Spleen (tissue), 7 donors: ENCODE measurements at regions not wholly inside any gene's neighbourhood (a gene's known extent, or its start where the extent isn't known, plus 50 kb on each side); places are given as distances from the start of the nearest gene placed in this dataset.

Experiments used
- CTCF ChIP-seq, 11 experiments: fragments of 200-600 bp in 7 of 11; fragments of 450-650 bp in 4 of 11; sonication (generic) in 4 of 11; IDR thresholded peaks in 8 of 11; conservative IDR thresholded peaks in 3 of 11; 1 replicate in 7 of 11; 2 replicates in 4 of 11; pipeline versions ENCODE4 v1.4.0 to v1.8.0; 2016 to 2021; ENCODE audit warnings: antibody characterized with exemption in 11 of 11, inconsistent platforms in 4 of 11, mild to moderate bottlenecking in 1 of 11
- POLR2A ChIP-seq, 3 donors: fragments of 450-650 bp; IDR thresholded peaks; one replicate each; pipeline ENCODE4 v1.5.1; 2017; ENCODE audit warnings: antibody characterized with exemption in 3 of 3, mild to moderate bottlenecking in 1 of 3
- POLR2AphosphoS5 ChIP-seq, 3 donors: sonication (generic); formaldehyde crosslinking; IDR thresholded peaks; one replicate each; pipeline ENCODE4 v1.5.1; 2017; ENCODE audit warnings: antibody characterized with exemption in 3 of 3
- donor health status: DM: no; HTN: no; CAD: no; lungs with moderate emphysema.
- donor health status: DM: no; HTN: no; CAD: no.
- donor health status: DM: no; HTN: no; CAD: no.

DNA sequence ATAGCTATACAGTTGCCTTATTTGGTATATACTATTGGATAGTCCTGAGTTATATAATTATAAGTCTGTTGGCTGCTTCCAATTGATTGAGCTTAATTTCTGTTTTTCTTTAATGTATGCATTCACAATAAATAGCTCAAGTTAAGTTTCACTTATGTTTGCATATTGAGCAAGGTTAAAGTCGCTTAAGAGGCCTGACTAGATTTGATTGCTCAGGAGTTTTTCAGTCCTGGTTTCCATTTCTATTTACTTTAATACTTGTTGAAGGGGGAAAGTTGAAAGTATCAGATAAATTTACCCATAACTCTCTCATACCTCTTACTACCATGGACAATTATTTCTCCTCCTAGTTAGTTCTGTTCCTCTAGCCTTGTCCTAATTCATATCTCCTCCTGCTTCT lies 294.7 kb downstream of the ARL4A start:
- TF ChIP-seq POLR2AphosphoS5 (IDR thresholded peaks at IDR 0.05) (no peak), POLR2A (IDR thresholded peaks at IDR 0.05) (no peak), CTCF (IDR thresholded peaks at IDR 0.05 in 8 of 11, conservative IDR thresholded peaks at IDR 0.05 in 3 of 11) (no peak)
